Breast epithelium (tissue), 4 donors: ENCODE measurements at regions not wholly inside any gene's neighbourhood (a gene's known extent, or its start where the extent isn't known, plus 50 kb on each side); places are given as distances from the start of the nearest gene placed in this dataset.

Experiments
- DNase-seq, 2 donors: peaks; one replicate each; pipeline ENCODE4 v3.0.0-alpha.2; 2019; ENCODE audit warnings: low spot score in 2 of 2
- H3K27ac ChIP-seq, 2 donors: fragments of 200-600 bp; sonication (generic) in 1 of 2; one replicate each; pipeline ENCODE4 v1.5.1; 2016 to 2019; ENCODE audit warnings: mild to moderate bottlenecking in 1 of 2
- H3K27me3 ChIP-seq, 2 donors: fragments of 200-600 bp; sonication (generic) in 1 of 2; one replicate each; pipeline versions ENCODE4 v1.5.1 to v1.6.0; 2017 to 2019; ENCODE audit warnings: control low read depth in 1 of 2, mild to moderate bottlenecking in 1 of 2
- H3K36me3 ChIP-seq: fragments of 200-600 bp; one replicate; pipeline ENCODE4 v1.5.1; 2019
- H3K4me1 ChIP-seq, 2 donors: fragments of 200-600 bp; sonication (generic); one replicate each; pipeline ENCODE4 v1.5.1; 2016 to 2019; ENCODE audit warnings: control low read depth in 1 of 2
- H3K4me3 ChIP-seq, 3 donors: fragments of 200-600 bp; sonication (generic); 1 replicate in 2 of 3; 2 replicates in 1 of 3; pipeline ENCODE4 v1.5.1; 2016 to 2019; ENCODE audit warnings: mild to moderate bottlenecking in 3 of 3, moderate library complexity in 2 of 3
- H3K9me3 ChIP-seq, 2 donors: fragments of 200-600 bp; sonication (generic) in 1 of 2; one replicate each; pipeline ENCODE4 v1.5.1; 2016 to 2019; ENCODE audit warnings: control low read depth in 1 of 2
- CTCF ChIP-seq, 3 donors: fragments of 450-650 bp; IDR thresholded peaks; one replicate each; pipeline ENCODE4 v1.5.1; 2016 to 2017; ENCODE audit warnings: antibody characterized with exemption in 3 of 3, mild to moderate bottlenecking in 3 of 3, moderate library complexity in 3 of 3
- POLR2A ChIP-seq: fragments of 450-650 bp; IDR thresholded peaks from one replicate; pipeline ENCODE4 v1.6.1; 2016; ENCODE audit warnings: antibody characterized with exemption, mild to moderate bottlenecking, moderate library complexity
- POLR2AphosphoS5 ChIP-seq, 3 donors: sonication (generic); formaldehyde crosslinking; IDR thresholded peaks; one replicate each; pipeline ENCODE4 v1.6.1; 2017; ENCODE audit warnings: antibody characterized with exemption in 3 of 3
- intact Hi-C: fragments of 100-400 bp; cut with DNase I; formaldehyde crosslinking; loops from one replicate; pipeline ENCODE4 v1.15.1; 2023; ENCODE audit warnings: low total_unique reads

GRCh38 chr3:35408882-35409281, 230.4 kb upstream of the ARPP21 start:
- DNase-seq, result no peak
- Histone ChIP-seq H3K9me3 (no peaks in the 10 kb centered on the region), H3K27ac (no peak overlapping the region), H3K4me1 (no peaks in the 10 kb centered on the region), H3K4me3 (no peak overlapping the region), H3K27me3 (no peaks in the 10 kb centered on the region), H3K36me3 (no peaks in the 10 kb centered on the region)
- intact Hi-C loops, result no loop called here
- TF ChIP-seq POLR2A (no peak), CTCF (IDR thresholded peaks at IDR 0.05) (no peak), POLR2AphosphoS5 (IDR thresholded peaks at IDR 0.05) (no peak)

GRCh38 chr3:35409991-35410390, 229.3 kb upstream of the ARPP21 start:
- Histone ChIP-seq H3K27me3 (no peaks in the 10 kb centered on the region), H3K9me3 (no peaks in the 10 kb centered on the region), H3K27ac (no peak overlapping the region), H3K4me1 (no peaks in the 10 kb centered on the region), H3K36me3 (no peaks in the 10 kb centered on the region), H3K4me3 (no peak overlapping the region)
- no peak for DNase-seq
- intact Hi-C loops, result no loop called here
- no peak for TF ChIP-seq POLR2AphosphoS5 (IDR thresholded peaks at IDR 0.05)
- no peak for TF ChIP-seq CTCF (IDR thresholded peaks at IDR 0.05)
- no peak for TF ChIP-seq POLR2A

- H3K9me3 ChIP-seq, result no peaks in the 10 kb centered on the region
- no peak for DNase-seq
- TF ChIP-seq POLR2A (no peak), CTCF (IDR thresholded peaks at IDR 0.05) (no peak), POLR2AphosphoS5 (IDR thresholded peaks at IDR 0.05) (no peak)
- no peaks in the 10 kb centered on the region for H3K4me1 ChIP-seq
- H3K36me3 ChIP-seq, result no peaks in the 10 kb centered on the region
- no peak overlapping the region for H3K4me3 ChIP-seq
- H3K27me3 ChIP-seq, result no peaks in the 10 kb centered on the region
- no peak overlapping the region for H3K27ac ChIP-seq
- intact Hi-C loops, result no loop called here
Measured at GRCh38 chr3:35413483-35413882, 225.8 kb upstream of the ARPP21 start.

- no peak for DNase-seq
- H3K4me3 ChIP-seq, result no peak overlapping the region
- no peaks in the 10 kb centered on the region for H3K9me3 ChIP-seq
- no peaks in the 10 kb centered on the region for H3K27me3 ChIP-seq
- no peaks in the 10 kb centered on the region for H3K36me3 ChIP-seq
- no peak for TF ChIP-seq CTCF (IDR thresholded peaks at IDR 0.05)
- no peak for TF ChIP-seq POLR2A
- TF ChIP-seq POLR2AphosphoS5 (IDR thresholded peaks at IDR 0.05), result no peak
- H3K4me1 ChIP-seq, result no peaks in the 10 kb centered on the region
- no peak overlapping the region for H3K27ac ChIP-seq
- intact Hi-C loops, result no loop called here
Measured at GRCh38 chr3:35417080-35417479, 222.2 kb upstream of the ARPP21 start.

- Histone ChIP-seq H3K4me3 (no peak overlapping the region), H3K9me3 (no peaks in the 10 kb centered on the region), H3K27me3 (no peaks in the 10 kb centered on the region), H3K4me1 (no peaks in the 10 kb centered on the region), H3K27ac (no peak overlapping the region), H3K36me3 (no peaks in the 10 kb centered on the region)
- no peak for DNase-seq
- intact Hi-C loops, result no loop called here
- no peak for TF ChIP-seq CTCF (IDR thresholded peaks at IDR 0.05)
- TF ChIP-seq POLR2A, result no peak
- TF ChIP-seq POLR2AphosphoS5 (IDR thresholded peaks at IDR 0.05), result no peak
Measured at GRCh38 chr3:35422101-35422500, 217.2 kb upstream of the ARPP21 start.
